ENCODE measurements at regions not wholly inside any gene's neighbourhood (a gene's known extent, or its start where the extent isn't known, plus 50 kb on each side); places are given as distances from the start of the nearest gene placed in this dataset.

DNA sequence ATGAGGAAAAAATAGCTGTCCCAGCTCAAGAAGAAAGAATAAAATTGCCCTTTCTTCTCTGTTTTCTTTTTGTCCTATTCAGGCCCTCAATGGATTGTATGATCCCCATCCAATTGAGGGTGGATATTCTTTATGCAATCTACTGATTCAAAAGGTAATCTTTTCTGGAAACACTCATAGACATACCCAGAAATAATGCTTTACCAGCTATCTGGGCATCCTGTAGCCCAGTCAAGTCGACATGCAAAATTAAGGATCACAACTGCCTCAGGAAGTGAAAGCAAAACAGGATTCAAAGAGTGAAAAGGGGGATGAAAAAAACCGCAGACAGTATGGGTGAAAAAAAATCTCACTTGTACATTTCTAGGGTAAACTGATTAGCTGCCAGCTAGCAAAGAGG is 410.1 kb downstream of the TBC1D32 start:
- no peak for DNase-seq (ENCODE audit: low read depth)

DNA sequence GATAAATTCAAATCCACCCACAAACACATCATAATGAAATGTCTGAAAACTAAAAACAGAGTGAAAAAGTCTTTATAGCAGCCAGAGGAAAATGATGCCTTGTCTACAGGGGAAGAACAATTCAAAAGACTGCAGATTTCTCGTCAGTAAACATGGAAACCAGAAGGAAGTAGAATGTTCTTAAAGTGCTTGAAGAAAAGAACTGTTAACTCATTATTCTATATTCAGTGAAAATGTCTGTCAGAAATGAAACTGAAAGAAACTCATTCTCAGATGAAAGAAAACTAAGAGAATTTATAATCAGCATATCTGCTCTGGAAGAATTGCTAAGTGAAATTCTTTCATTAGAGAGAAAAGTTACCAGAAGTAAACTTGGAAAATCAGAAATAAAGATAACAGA is 416.1 kb downstream of the TBC1D32 start:
- no peak for DNase-seq (ENCODE audit: low read depth)

DNA sequence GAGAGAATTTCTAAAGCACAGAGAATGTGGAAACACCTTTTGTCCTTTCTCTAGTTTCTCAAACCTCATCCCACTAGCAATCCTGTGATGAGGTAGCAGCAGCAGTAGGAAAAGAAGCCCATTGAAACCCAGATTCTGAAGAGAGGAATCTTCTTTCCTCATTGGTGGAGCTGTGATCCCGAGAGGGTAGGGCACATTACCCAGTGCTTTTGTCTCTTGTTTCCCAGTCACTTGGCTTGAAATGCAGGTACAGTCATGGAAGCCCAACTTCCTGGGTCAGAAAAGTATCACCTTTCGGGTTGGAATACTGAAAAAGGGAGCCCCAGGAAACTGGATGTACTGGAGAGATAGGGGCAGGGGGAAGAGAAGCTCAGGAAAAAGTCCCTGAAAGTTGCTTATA is 417.4 kb downstream of the TBC1D32 start:
- no peak for DNase-seq (ENCODE audit: low read depth)

DNA sequence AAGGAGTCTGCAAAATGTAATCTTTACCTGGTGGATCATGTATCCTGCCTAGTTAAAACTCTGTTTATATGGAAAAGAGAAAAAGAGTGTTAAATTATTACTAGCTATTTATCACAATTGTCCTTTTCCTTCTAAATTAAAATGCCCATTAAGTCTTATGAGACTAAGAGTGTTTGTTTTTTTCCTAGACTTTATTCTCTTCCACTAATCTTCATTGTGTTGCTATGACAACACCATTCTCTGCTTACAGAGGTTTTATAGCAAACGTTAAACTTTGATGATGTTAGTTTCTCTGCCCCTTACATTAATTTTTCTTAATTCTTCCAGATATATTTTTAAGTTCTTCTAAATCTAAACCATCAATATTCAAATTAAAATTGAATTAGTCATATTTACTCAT is 420.8 kb downstream of the TBC1D32 start:
- DNase-seq (ENCODE audit: low read depth), result no peak

DNA sequence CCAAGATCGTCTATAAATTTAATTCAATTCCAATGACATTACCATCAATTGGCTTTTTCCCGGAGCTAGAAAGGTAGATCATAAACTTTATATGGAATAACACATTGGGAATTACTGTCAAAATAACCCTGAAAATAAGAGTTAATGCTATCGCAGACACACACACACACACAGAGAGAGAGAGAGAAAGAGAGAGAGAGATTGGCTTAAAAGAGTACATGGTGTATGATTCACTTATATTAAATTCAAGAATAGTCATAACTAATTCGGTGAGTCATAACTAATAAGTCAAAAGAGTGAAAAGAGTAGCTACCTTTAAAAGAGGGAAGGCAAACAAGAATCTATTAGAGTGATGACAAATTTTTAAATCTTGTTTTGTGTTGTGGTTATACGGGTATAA is 425.5 kb downstream of the TBC1D32 start:
- DNase-seq (ENCODE audit: low read depth), result no peak

DNA sequence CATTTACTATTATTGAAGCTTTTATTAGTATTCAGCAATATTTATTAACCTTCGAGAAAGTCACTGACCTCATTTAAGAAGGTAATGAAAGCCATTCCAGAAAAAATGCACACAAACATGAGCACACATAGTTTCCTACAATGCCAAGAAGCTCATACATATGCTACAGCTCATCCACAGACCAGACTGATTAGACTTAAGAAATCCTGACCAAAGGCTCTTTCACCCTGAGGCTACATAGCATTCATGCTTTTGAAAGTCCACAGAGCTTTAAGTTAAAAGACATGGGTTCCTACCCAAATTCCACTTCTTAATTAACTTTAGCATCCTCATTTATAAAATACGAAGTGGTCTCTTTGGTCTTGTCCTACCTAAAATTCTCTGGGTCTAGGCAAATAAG is 430.4 kb downstream of the TBC1D32 start:
- DNase-seq (ENCODE audit: low read depth), result no peak

DNA sequence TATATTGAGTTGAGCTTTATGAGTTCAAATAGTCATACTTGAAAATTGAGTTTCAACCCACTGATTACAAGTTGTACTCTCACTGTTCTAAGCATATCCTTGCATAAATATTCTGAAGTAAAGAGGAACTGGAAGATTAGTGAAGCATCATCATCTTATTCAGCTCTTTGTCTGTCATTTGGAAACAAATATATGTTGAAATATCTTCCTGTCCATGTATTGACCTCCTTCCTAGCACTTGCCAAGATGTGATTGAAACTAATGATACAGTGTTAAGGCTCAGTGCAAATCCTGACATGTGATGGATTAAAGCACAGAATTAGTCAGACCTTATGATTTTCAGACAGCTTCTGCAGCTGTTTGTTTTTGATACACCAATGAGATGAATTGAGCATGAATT is 434.3 kb downstream of the TBC1D32 start:
- no peak for DNase-seq (ENCODE audit: low read depth)

DNA sequence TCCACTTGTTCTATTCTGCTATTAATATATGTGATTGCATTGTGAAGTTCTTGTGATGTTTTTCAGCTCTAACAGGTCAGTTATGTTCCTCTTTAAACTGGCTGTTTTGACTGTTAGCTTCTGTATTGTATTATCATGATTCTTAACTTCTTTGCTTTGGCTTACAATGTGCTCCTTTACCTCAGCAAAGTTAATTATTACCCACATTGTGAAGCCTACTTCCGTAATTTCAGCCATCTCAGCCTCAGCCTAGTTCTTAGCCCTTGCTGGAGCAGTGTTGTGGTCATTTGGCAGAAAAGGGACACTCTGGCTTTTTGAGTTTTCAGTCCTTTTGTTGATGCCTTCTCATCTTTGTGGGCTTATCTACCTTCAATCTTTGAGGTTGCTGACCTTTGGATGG is 440.2 kb downstream of the TBC1D32 start:
- DNase-seq (ENCODE audit: low read depth), result no peak

DNA sequence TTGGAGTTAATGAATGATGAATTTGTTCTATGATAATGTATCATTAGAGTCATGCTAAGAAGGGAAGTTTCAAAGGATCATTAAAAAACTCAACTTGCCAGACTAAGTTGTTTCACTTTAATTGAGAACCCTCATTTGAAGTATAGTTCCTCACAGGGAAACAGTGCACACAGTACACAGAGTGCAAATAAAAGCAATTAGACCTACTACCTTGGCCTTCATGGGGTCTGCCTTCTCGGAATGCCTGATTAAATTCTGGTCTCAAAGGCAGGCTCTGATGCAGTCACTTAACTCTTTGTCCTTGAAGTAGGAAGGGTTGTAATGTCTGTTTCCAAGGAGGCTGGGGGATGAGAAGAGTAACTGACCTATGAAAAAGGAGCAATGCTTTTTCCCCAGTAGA is 457.3 kb downstream of the TBC1D32 start:
- no peak for DNase-seq (ENCODE audit: low read depth)

DNA sequence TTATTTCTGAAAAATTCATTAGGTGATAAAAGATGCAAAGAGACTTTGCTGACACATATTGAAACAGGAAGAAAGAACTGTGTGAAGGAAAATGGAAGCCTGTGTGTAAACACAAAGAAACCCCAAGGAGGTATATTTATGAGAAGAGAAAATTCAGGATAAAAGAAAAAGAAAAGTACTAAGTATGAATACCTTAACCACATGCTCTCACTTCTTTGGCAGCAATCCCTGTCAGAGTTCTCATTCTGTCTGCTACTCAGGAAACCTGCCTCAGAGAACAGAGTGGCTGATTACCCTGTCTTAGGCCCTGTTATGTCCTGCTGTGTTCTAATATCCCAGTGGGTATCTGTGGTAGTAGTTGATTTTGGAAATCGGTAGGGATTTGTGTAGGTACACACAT is 457.9 kb downstream of the TBC1D32 start:
- no peak for DNase-seq (ENCODE audit: low read depth)

DNA sequence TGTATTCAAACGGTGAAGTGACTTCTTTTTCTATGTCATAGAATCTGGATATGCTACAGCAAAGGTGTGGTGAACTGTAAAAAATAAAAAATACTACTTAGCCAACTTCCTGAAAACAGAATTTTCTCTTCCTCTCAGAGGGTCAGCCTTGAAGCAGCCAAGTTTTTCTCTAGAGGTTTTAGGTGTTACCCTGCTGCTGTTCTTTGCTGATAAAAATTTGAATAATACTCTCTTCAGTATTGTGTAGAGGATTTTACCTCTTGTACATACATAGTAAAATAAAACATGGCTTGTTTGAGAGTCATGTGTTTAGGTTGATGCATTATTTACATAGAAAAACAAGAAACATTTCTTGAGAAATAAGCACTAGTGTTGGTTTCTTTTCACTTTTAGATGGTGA is 458.4 kb downstream of the TBC1D32 start:
- no peak for DNase-seq (ENCODE audit: low read depth)

DNA sequence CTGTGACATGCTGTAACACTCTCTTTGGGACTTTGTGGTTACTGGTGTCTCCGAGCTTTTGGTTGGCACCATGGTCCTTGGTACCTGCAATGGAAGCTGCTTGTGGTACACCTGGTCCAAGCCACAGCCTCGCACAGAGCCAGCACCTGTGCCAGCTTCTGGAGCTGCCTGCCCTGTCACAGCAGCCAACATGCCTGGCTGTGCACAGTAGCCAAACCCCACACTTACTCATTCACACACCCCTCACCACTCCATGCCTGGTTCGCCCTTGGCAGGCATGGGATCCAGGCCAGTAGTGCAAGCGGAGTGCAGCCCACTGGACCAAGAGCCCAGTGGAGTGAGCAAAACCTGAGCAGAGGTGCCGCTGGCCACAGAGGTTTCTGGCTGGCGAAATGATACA is 459.9 kb downstream of the TBC1D32 start:
- DNase-seq (ENCODE audit: low read depth), result no peak

DNA sequence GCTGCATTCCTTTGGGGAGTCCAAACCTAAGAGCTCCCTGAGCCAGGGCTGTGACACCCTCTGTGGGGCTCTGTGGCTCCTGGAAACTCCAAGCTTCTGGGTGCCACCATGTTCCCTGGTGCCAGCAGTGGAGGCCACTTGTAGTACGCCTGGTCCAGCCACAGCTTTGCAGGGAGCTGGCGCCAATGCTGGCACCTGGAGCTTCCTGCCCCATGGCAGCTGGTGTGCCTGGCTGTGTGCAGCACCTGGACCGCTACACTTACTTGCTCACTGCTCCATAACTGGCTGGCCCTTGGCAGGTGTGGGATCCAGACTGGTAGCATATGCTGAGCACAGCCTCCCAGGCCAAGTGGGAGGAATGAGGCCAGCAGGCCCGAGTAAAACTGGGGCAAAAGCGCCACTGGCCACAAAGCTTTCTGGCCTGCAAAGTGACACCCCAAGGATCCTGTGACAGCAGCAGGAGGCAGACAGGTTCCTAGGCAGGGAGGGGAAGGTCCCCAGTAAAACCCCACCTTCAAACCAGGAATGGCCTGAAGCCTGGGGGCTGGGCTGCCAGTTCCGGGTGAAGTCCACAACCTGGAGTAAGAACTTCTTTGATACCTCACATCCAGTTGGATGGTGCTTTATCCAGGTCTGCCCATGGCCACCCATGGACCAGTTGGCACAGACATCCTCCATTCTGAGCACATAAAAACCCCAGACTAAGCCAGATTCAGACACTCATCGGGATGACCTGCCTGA is 461.0 kb downstream of the TBC1D32 start:
- DNase-seq (ENCODE audit: low read depth), result no peak

DNA sequence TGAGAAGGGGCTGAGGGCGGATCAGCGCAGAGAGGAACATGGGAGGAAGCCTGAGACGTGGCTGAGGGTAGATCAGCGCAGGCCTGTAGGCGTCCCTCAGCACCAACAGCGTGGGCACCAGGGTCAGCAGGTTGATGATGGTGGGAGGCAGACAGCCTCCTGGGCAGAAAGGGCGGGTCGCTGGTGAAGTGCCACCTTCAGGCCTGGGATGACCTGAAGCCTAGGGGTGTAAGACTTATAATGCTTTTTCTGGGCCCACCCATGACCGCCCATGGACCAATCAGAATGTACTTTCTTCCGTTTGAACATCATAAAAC is 462.1 kb downstream of the TBC1D32 start:
- no peak for DNase-seq (ENCODE audit: low read depth)

DNA sequence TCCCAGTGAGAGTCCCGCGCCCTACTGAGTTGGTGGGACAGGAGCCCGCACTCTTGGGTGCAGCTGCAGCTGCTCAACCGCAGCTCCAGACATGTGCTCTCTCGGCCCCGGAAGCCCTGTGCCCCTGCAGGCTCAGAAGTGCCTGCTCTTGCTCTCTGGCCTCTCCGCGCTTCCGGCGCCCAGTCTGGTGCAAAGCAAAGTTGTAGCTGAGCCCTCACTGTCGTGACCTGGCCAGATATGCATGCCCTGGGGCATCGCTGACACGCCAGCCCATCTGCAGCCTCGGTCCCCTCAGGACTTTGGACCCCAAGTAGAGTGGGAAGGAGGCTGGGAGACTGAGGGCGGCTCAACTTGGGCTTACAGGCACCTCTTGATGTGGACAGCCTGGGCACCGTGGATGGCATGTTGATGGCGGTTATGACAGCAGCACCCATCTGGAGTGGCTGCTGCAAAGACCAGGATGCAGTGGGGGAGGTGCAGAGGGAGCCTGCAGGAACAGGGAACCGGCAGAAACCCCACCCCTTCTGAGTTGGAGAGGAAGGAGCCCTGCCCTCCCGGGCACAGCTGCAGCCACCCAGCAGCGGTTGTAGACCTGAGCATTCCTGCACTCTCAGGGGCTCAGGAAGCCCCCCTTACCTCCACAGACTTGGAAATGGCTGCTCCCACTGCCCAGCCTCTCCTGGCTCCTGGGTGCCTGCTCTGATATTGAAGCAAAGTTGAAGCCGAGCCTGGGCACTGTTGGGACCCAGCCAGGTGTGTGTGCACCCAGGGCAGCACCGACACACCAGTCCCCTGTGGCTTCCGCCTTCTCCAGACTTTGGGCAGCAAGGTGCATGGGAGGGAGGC is 462.6 kb downstream of the TBC1D32 start:
- no peak for DNase-seq (ENCODE audit: low read depth)

DNA sequence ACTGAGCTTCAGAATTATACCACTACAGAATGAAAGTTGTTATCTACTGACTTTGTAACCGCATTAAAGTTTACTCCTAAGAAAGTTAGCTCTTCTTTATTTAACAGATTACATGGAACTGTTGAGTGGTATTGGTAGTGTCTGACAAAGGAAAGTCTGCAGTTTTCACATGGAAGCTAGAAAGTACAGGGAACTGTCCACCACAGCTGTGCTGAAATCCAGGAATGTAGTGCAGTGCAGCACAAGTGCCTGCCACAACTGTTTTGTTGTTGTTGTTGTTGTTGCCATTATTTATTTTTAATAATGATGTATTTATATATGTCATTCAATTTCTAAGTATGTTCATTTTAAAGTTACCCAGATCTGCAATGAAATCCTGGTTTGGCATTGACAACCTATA is 464.9 kb downstream of the TBC1D32 start:
- no peak for DNase-seq (ENCODE audit: low read depth)

DNA sequence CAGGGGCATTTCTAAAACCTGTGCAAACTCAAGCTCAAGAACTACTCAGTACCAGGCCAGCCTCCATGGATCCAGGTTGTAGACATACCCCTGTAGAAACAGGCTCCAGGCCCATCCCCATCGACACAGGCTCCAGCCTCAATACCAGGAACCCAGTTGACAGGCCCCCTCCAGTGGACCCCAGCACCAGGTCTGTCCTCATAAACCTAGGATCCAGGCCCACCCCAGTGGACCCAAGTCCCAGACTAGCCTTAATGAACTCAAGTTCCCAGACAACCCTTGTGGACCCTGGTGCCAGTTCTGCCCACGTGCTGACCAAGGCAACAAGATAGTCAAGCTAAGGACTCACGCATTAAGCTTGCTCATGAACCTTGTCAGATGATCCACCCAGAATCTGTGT is 476.9 kb downstream of the TBC1D32 start:
- no peak for DNase-seq (ENCODE audit: low read depth)

DNA sequence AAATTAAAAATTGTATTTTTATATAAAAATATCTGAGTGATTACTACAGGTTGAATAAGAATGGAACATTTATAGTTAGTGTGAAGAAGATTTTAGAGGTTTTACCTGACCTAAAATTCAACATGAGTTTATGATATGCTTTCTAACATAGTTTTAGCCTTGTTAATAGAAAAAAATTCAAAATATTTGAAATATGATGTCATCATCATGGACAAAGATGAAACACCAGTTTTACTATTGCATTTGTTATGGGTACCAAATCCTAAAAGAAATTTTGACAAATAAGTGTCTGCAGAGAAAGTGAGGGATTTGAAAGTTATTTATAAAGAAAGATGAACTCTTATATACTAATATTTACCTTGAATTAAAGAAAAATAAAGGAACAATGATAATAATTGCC is 479.7 kb downstream of the TBC1D32 start:
- no peak for DNase-seq (ENCODE audit: low read depth)

DNA sequence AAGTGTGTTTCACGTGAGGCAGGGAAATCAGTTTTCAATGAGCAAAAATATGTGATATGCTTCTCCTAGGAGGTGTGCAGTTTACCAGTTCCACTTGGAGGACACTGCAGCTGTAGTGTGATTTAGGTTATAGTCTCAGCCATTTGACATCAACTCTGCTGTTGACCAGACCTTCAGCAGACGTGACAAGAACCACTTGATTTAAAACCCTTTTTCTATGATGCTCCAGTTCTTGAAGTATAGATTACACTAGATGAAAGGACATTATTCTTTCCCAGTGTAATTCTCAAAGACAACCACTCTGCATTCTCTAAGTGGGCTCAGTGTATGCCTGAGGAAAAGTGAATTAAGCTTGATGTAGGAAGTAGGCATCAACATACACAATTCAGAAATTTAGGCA is 480.8 kb downstream of the TBC1D32 start:
- DNase-seq (ENCODE audit: low read depth), result no peak

DNA sequence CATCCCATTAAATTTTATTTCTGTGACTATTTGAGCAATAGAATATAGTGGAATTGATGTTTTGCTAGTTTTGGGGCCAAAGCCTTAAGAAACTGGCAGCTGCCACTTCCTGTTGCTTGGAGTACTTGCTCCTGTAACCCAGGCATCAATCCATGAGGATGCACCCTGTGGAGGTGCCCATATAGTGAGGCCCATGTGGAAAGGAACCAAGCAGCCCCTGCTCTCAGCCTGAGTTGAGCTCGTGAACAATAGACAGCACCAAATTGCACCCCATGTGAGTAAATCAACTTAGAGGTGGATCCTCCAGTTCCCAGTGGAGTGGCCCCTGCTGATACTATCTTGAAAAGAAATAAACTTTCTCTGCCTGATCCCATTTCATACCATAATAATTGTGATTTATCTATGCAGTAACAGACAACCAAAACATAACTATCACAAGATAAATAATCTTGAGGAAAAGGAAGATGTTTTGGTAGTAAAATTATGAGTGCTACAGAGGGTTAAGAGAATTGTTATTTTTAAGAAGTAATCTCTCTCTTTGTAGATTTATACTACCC is 481.9 kb downstream of the TBC1D32 start:
- DNase-seq (ENCODE audit: low read depth), result no peak

DNA sequence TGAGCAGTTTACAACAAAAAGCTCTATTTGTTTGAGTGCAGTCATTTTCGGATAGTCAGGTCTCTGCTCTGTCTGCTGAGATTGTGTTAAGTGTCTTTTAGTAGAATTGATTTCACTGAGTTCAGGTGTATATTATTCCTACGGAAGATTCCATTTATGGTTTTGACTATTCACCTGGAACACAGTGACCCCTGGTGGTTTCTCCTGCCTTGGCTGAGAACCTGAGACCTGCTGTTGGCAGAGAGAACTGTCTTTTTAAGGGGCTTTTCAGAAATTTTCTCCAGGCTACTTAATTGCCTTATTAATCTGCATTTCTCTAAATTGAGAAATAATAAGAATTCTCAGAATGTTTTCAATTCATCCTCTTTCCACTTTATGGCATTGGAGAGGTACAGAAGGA is 508.0 kb downstream of the TBC1D32 start:
- no peak for DNase-seq (ENCODE audit: low read depth)

DNA sequence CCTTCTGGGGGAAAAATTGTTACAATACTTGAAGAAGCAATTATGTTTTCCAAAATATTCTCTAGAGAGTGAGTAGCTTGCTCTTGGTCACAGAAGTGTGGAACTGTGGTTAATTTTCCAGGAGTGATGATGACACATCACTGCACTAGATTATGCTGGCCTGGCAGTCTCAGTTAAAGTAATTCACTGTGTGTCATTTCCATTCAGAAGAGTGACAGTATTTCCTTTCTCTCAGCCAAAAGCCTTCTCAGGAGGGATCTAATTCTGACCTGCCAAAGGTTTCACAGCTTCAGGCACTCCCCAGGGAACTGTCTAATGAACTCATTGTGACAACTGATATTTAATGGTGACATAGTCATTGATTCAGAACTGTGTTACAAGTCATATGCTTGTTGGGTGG is 517.5 kb downstream of the TBC1D32 start:
- no peak for DNase-seq (ENCODE audit: low read depth)

DNA sequence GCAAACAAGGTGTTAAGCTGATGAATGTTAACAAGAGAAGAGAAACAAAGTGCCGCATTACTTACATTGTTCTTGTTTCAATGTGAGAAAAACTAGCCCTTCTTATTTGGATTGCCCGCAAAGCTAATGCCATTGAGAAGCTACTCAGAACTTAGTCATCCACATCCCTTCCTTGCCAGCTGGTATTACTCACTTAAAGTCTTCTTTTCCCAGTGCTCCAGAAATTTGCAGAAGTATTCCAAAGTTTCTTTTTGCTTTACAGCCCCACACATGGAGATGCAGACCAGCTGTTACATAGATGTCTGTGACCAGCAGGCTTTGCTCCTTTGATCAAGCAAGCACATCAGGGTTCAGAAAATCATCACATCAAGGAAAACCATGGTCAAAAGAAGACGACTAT is 529.0 kb downstream of the TBC1D32 start:
- DNase-seq (ENCODE audit: low read depth), result no peak

DNA sequence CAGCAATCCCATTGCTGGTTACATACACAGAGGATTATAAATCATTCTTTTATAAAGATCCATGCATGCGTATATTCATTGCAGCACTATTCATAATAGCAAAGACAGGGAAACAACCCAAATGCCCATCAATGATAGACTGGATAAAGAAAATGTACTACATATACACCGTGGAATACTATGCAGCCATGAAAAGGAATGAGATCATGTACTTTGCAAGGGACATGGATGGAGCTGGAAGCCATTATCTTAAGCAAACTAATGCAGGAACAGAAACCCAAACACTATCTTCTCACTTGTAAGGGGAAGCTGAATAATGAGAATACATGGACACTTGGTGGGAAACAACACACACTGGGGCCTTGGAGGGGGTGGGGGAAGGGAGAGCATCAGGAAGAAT is 529.7 kb downstream of the TBC1D32 start:
- no peak for DNase-seq (ENCODE audit: low read depth)

Measured in activated T-helper 1 cell treated with Interleukin-2 at 50 U/mL for 16 hours (primary cell).